ENCODE measurements at regions not wholly inside any gene's neighbourhood (a gene's known extent, or its start where the extent isn't known, plus 50 kb on each side); places are given as distances from the start of the nearest gene placed in this dataset.
"Not testable (repeated sequence)": the region's sequence is repeated elsewhere in the genome, so short reads cannot be mapped to it uniquely, and the experiment has no call there.

DNA sequence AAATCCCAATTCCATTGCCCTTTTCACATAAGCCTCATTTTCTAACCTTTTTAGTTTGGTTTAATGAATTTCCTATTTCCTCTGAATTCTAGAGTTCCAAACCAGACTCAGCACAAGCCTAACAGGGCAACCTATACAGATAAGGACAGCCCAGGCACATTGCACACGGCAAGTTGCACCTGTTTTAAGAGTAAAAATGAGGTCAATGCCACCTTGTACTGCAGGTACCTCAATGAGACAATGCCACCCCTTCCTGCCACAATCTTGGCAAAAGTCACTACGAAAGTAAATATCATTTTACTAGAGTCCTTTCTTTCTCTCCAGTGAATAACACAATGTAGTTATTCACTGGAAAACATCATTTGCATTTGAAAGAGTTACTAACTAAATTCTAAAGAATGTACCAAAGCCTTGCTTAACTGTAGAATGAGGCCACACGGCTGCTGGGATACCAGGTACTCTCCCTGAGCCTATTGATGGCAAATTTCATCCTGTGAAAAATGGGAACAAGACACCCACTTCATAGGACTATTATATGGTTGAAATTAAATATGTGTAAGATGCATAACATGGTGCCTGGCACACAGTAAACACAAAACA is 123.2 kb upstream of the NBPF26 start:
- TF ChIP-seq, protein P1, sequence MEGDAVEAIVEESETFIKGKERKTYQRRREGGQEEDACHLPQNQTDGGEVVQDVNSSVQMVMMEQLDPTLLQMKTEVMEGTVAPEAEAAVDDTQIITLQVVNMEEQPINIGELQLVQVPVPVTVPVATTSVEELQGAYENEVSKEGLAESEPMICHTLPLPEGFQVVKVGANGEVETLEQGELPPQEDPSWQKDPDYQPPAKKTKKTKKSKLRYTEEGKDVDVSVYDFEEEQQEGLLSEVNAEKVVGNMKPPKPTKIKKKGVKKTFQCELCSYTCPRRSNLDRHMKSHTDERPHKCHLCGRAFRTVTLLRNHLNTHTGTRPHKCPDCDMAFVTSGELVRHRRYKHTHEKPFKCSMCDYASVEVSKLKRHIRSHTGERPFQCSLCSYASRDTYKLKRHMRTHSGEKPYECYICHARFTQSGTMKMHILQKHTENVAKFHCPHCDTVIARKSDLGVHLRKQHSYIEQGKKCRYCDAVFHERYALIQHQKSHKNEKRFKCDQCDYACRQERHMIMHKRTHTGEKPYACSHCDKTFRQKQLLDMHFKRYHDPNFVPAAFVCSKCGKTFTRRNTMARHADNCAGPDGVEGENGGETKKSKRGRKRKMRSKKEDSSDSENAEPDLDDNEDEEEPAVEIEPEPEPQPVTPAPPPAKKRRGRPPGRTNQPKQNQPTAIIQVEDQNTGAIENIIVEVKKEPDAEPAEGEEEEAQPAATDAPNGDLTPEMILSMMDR (conservative IDR thresholded peaks at IDR 0.05; ENCODE audit: low read depth, low read length) = not testable (repeated sequence)
- TF ChIP-seq EZH2 (IDR thresholded peaks at IDR 0.05; ENCODE audit: borderline replicate concordance, low read depth, low read length, poor library complexity, severe bottlenecking) = not testable (repeated sequence)
